ENCODE measurements at regions not wholly inside any gene's neighbourhood (a gene's known extent, or its start where the extent isn't known, plus 50 kb on each side); places are given as distances from the start of the nearest gene placed in this dataset.

DNA sequence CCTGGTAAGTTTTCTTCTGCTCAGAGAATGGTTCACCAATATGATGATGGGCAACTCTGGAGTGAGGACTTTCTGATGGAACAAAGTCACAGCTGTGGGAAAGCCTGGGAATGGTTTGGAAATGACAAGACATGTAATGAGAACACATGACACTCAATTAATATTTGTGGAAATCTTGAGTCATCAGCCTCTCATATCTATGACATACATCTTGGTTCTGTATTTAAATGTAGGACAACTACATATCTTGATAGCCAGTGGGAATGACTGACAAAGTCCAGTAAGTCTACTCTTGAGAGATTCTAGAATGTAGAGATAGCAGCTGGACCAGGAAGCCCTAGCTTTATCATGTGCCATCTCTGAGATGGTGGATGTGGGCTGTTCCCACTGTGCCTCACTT is 85.5 kb downstream of the PALM2AKAP2 start:
- no peak for DNase-seq
- H3K9ac ChIP-seq (ENCODE audit: low read depth, low read length) = no peak overlapping the region
- no peak overlapping the region for H3K27ac ChIP-seq (ENCODE audit: low read length)
- no peak overlapping the region for H2AFZ ChIP-seq (ENCODE audit: low read depth, low read length)
- no peaks in the 10 kb centered on the region for H4K20me1 ChIP-seq (ENCODE audit: insufficient read depth, low read length)
- no peak for TF ChIP-seq EZH2 (IDR thresholded peaks at IDR 0.05; ENCODE audit: borderline replicate concordance, low read depth, low read length, severe bottlenecking)
- no peak for TF ChIP-seq CTCF (IDR thresholded peaks at IDR 0.05; ENCODE audit: borderline replicate concordance, extremely low read depth, low read length, poor library complexity, severe bottlenecking)
- H3K36me3 ChIP-seq (ENCODE audit: insufficient read depth, low read length) = no peaks in the 10 kb centered on the region
- H3K4me2 ChIP-seq (ENCODE audit: insufficient read depth, low read length) = no peak overlapping the region
- H3K9me3 ChIP-seq (ENCODE audit: insufficient read depth, low read length, severe bottlenecking) = no peaks in the 10 kb centered on the region
- H3K79me2 ChIP-seq (ENCODE audit: insufficient read depth, low read length) = no peaks in the 10 kb centered on the region
- H3K4me1 ChIP-seq (ENCODE audit: insufficient read depth, low read length) = no peaks in the 10 kb centered on the region
- H3K27me3 ChIP-seq (ENCODE audit: insufficient read depth, low read length, poor library complexity) = peaks cover 11% of the 10 kb centered on the region
- ATAC-seq (ENCODE audit: insufficient read depth, low read depth) = no peak
- H3K4me3 ChIP-seq (ENCODE audit: low read depth in 1 of 2, low read length in 2 of 2) = no peak overlapping the region

- no peak overlapping the region for H3K9ac ChIP-seq (ENCODE audit: low read depth, low read length)
- DNase-seq (no peak), ATAC-seq (ENCODE audit: insufficient read depth, low read depth) (no peak)
- TF ChIP-seq EZH2 (IDR thresholded peaks at IDR 0.05; ENCODE audit: borderline replicate concordance, low read depth, low read length, severe bottlenecking) (no peak), CTCF (IDR thresholded peaks at IDR 0.05; ENCODE audit: borderline replicate concordance, extremely low read depth, low read length, poor library complexity, severe bottlenecking) (no peak)
- no peak overlapping the region for H2AFZ ChIP-seq (ENCODE audit: low read depth, low read length)
- H3K9me3 ChIP-seq (ENCODE audit: insufficient read depth, low read length, severe bottlenecking) = no peaks in the 10 kb centered on the region
- no peak overlapping the region for H3K27ac ChIP-seq (ENCODE audit: low read length)
- no peaks in the 10 kb centered on the region for H4K20me1 ChIP-seq (ENCODE audit: insufficient read depth, low read length)
- no peak overlapping the region for H3K4me3 ChIP-seq (ENCODE audit: low read depth in 1 of 2, low read length in 2 of 2)
- H3K4me2 ChIP-seq (ENCODE audit: insufficient read depth, low read length) = no peak overlapping the region
- no peaks in the 10 kb centered on the region for H3K79me2 ChIP-seq (ENCODE audit: insufficient read depth, low read length)
- H3K4me1 ChIP-seq (ENCODE audit: insufficient read depth, low read length) = no peaks in the 10 kb centered on the region
- no peaks in the 10 kb centered on the region for H3K36me3 ChIP-seq (ENCODE audit: insufficient read depth, low read length)
- no peaks in the 10 kb centered on the region for H3K27me3 ChIP-seq (ENCODE audit: insufficient read depth, low read length, poor library complexity)
Observed at GRCh38 chr9:109868207-109868606, 88.2 kb downstream of the PALM2AKAP2 start.

GRCh38 chr9:109868722-109869121 is 88.7 kb downstream of the PALM2AKAP2 start:
- Histone ChIP-seq H3K4me1 (ENCODE audit: insufficient read depth, low read length) (no peaks in the 10 kb centered on the region), H3K79me2 (ENCODE audit: insufficient read depth, low read length) (no peaks in the 10 kb centered on the region), H3K36me3 (ENCODE audit: insufficient read depth, low read length) (no peaks in the 10 kb centered on the region), H3K27ac (ENCODE audit: low read length) (no peak overlapping the region), H3K4me3 (ENCODE audit: low read depth in 1 of 2, low read length in 2 of 2) (no peak overlapping the region), H4K20me1 (ENCODE audit: insufficient read depth, low read length) (no peaks in the 10 kb centered on the region), H3K4me2 (ENCODE audit: insufficient read depth, low read length) (no peak overlapping the region), H2AFZ (ENCODE audit: low read depth, low read length) (no peak overlapping the region), H3K27me3 (ENCODE audit: insufficient read depth, low read length, poor library complexity) (no peaks in the 10 kb centered on the region), H3K9ac (ENCODE audit: low read depth, low read length) (no peak overlapping the region), H3K9me3 (ENCODE audit: insufficient read depth, low read length, severe bottlenecking) (no peaks in the 10 kb centered on the region)
- no peak for DNase-seq
- TF ChIP-seq CTCF (IDR thresholded peaks at IDR 0.05; ENCODE audit: borderline replicate concordance, extremely low read depth, low read length, poor library complexity, severe bottlenecking) = no peak
- no peak for TF ChIP-seq EZH2 (IDR thresholded peaks at IDR 0.05; ENCODE audit: borderline replicate concordance, low read depth, low read length, severe bottlenecking)
- ATAC-seq (ENCODE audit: insufficient read depth, low read depth) = no peak

DNA sequence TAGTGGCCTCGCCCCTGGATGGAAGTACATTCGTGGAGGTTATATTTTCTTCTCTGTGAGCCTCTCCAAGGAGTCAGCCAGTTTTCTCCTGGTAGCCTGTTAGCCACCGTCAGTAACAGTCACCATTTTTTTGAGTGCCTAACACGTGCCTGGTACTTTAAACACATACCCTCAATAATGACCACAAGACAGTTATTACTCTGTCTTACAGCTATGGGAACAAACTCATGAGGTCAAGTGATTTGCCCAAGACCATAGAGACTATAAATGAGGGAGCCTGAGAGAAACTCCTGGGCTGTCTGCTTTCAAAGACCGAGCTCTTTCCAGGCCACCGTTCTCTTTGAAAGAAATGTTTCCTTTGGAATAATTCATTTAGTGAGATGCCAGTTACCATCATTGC is 90.4 kb downstream of the PALM2AKAP2 start:
- no peaks in the 10 kb centered on the region for H3K79me2 ChIP-seq (ENCODE audit: insufficient read depth, low read length)
- ATAC-seq (ENCODE audit: insufficient read depth, low read depth) (no peak), DNase-seq (no peak)
- H3K4me1 ChIP-seq (ENCODE audit: insufficient read depth, low read length) = no peaks in the 10 kb centered on the region
- no peaks in the 10 kb centered on the region for H4K20me1 ChIP-seq (ENCODE audit: insufficient read depth, low read length)
- no peak overlapping the region for H3K4me2 ChIP-seq (ENCODE audit: insufficient read depth, low read length)
- H2AFZ ChIP-seq (ENCODE audit: low read depth, low read length) = no peak overlapping the region
- H3K36me3 ChIP-seq (ENCODE audit: insufficient read depth, low read length) = no peaks in the 10 kb centered on the region
- no peaks in the 10 kb centered on the region for H3K27me3 ChIP-seq (ENCODE audit: insufficient read depth, low read length, poor library complexity)
- no peak overlapping the region for H3K4me3 ChIP-seq (ENCODE audit: low read depth in 1 of 2, low read length in 2 of 2)
- TF ChIP-seq CTCF (IDR thresholded peaks at IDR 0.05; ENCODE audit: borderline replicate concordance, extremely low read depth, low read length, poor library complexity, severe bottlenecking) (no peak), EZH2 (IDR thresholded peaks at IDR 0.05; ENCODE audit: borderline replicate concordance, low read depth, low read length, severe bottlenecking) (no peak)
- no peak overlapping the region for H3K27ac ChIP-seq (ENCODE audit: low read length)
- no peaks in the 10 kb centered on the region for H3K9me3 ChIP-seq (ENCODE audit: insufficient read depth, low read length, severe bottlenecking)
- no peak overlapping the region for H3K9ac ChIP-seq (ENCODE audit: low read depth, low read length)

All from DND-41 (cell line).